MM.1S (cell line): ENCODE measurements at regions not wholly inside any gene's neighbourhood (a gene's known extent, or its start where the extent isn't known, plus 50 kb on each side); places are given as distances from the start of the nearest gene placed in this dataset.

Experiments
- DNase-seq: peaks from one replicate; pipeline ENCODE4 v3.0.0-alpha.2; 2015
- H2AFZ ChIP-seq: fragments of 300-600 bp; sonication (generic); 2 replicates; pipeline ENCODE4 v1.6.0; 2016; ENCODE audit warnings: antibody characterized with exemption, low read length
- H3F3A ChIP-seq: fragments of 300-600 bp; sonication (generic); 2 replicates; pipeline ENCODE4 v1.6.1; 2016; ENCODE audit warnings: mild to moderate bottlenecking, antibody characterized with exemption, low read length, moderate library complexity, mixed read lengths; ENCODE audit not compliant: insufficient read depth
- H3K27ac ChIP-seq: fragments of 300-600 bp; sonication (generic); 2 replicates; pipeline ENCODE4 v1.5.1; 2016; ENCODE audit warnings: mild to moderate bottlenecking, low read length
- H3K27me3 ChIP-seq: fragments of 300-600 bp; sonication (generic); replicated peaks from 2 replicates; pipeline ENCODE4 v1.6.0; 2016; ENCODE audit warnings: low read length; ENCODE audit not compliant: insufficient read depth
- H3K36me3 ChIP-seq: fragments of 300-600 bp; sonication (generic); replicated peaks from 2 replicates; pipeline ENCODE4 v1.6.1; 2016; ENCODE audit warnings: mild to moderate bottlenecking, low read length, mixed read lengths; ENCODE audit not compliant: insufficient read depth
- H3K4me1 ChIP-seq: fragments of 300-600 bp; sonication (generic); 2 replicates; pipeline ENCODE4 v1.6.1; 2016; ENCODE audit warnings: low read length, mixed read lengths
- H3K4me2 ChIP-seq: fragments of 300-600 bp; sonication (generic); 2 replicates; pipeline ENCODE4 v1.6.0; 2016; ENCODE audit warnings: low read depth, low read length
- H3K4me3 ChIP-seq: fragments of 300-600 bp; sonication (generic); 2 replicates; pipeline ENCODE4 v1.5.1; 2016; ENCODE audit warnings: low read length, mixed read lengths
- H3K79me2 ChIP-seq: fragments of 300-600 bp; sonication (generic); 2 replicates; pipeline ENCODE4 v1.6.1; 2016; ENCODE audit warnings: mixed run types, low read length, mixed read lengths
- H3K9ac ChIP-seq: fragments of 300-600 bp; sonication (generic); 2 replicates; pipeline ENCODE4 v1.6.1; 2016; ENCODE audit warnings: low read length, mixed read lengths
- H3K9me2 ChIP-seq: fragments of 300-600 bp; sonication (generic); replicated peaks from 2 replicates; pipeline ENCODE4 v1.6.1; 2016; ENCODE audit warnings: mild to moderate bottlenecking, low read length, mixed read lengths; ENCODE audit not compliant: insufficient read depth
- H3K9me3 ChIP-seq: fragments of 300-600 bp; sonication (generic); replicated peaks from 2 replicates; pipeline ENCODE4 v1.6.1; 2016; ENCODE audit warnings: mild to moderate bottlenecking, low read length, mixed read lengths; ENCODE audit not compliant: insufficient read depth
- H4K20me1 ChIP-seq: fragments of 300-600 bp; sonication (generic); 2 replicates; pipeline ENCODE4 v1.6.1; 2016; ENCODE audit warnings: mild to moderate bottlenecking, low read length, moderate library complexity, mixed read lengths; ENCODE audit not compliant: insufficient read depth
- CTCF ChIP-seq: fragments of 300-600 bp; sonication (generic); IDR thresholded peaks from 2 replicates; pipeline ENCODE4 v1.5.1; 2016; ENCODE audit warnings: antibody characterized with exemption, low read length, mixed read lengths
- EZH2 ChIP-seq: fragments of 300-600 bp; sonication (generic); optimal IDR thresholded peaks from 2 replicates; pipeline ENCODE3; 2017; ENCODE audit warnings: low read depth, mild to moderate bottlenecking, antibody characterized with exemption, low read length, mixed read lengths
- EZH2phosphoT487 ChIP-seq: fragments of 300-600 bp; sonication (generic); IDR thresholded peaks from 2 replicates; pipeline ENCODE4 v1.6.1; 2018; ENCODE audit warnings: antibody characterized with exemption, low read length

DNA sequence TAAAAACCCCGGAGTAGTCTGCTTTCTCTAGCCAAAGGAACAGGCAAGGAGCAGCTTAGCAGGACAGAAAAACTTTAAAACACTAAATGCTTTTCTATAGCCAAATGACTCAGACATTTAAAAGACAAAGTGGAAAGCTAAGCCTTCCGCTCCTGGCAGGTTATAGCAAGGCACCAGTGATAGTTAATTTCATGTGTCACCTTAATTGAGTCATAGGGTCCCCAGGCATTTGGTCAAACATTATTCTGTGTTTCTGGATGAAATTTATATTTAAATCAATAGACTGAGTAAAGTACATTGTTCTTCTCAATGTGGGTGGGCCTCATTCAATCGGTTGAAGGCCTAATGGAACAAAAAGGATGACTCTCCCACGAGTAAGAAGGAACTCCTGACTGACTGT lies 885.7 kb upstream of the ADGRL3 start:
- no peaks in the 10 kb centered on the region for H3K79me2 ChIP-seq
- no peak overlapping the region for H3K27ac ChIP-seq
- no peaks in the 10 kb centered on the region for H3K4me1 ChIP-seq
- no peak overlapping the region for H3K4me2 ChIP-seq
- no peaks in the 10 kb centered on the region for H3K9me3 ChIP-seq
- no peak for DNase-seq
- H3K9me2 ChIP-seq: no peaks in the 10 kb centered on the region
- H3K27me3 ChIP-seq: no peaks in the 10 kb centered on the region
- no peak overlapping the region for H3K9ac ChIP-seq
- no peak for TF ChIP-seq CTCF
- no peak for TF ChIP-seq EZH2
- TF ChIP-seq EZH2phosphoT487: no peak
- H3F3A ChIP-seq: no peaks in the 10 kb centered on the region
- H3K4me3 ChIP-seq: no peak overlapping the region
- no peaks in the 10 kb centered on the region for H4K20me1 ChIP-seq
- H2AFZ ChIP-seq: no peak overlapping the region
- H3K36me3 ChIP-seq: no peaks in the 10 kb centered on the region

- DNase-seq: peak; percentile 69
- Histone ChIP-seq H3K9ac (no peak overlapping the region), H3K4me3 (no peak overlapping the region), H3K4me1 (no peaks in the 10 kb centered on the region), H3F3A (no peaks in the 10 kb centered on the region), H3K27me3 (no peaks in the 10 kb centered on the region), H3K9me3 (no peaks in the 10 kb centered on the region), H3K36me3 (no peaks in the 10 kb centered on the region), H3K9me2 (no peaks in the 10 kb centered on the region), H3K79me2 (no peaks in the 10 kb centered on the region), H3K4me2 (peak overlapping the region; percentile 5; the same call in 1 of the 2 replicates), H3K27ac (peak overlapping the region; percentile 17; the same call in 1 of the 2 replicates), H4K20me1 (no peaks in the 10 kb centered on the region), H2AFZ (0 out of 2 replicates have a peak overlapping the region, but pooled peaks have one; percentile 10)
- no peak for TF ChIP-seq EZH2
- no peak for TF ChIP-seq CTCF
- no peak for TF ChIP-seq EZH2phosphoT487
These were observed 884.5 kb upstream of the ADGRL3 start for GRCh38 chr4:60315586-60315985.

DNA sequence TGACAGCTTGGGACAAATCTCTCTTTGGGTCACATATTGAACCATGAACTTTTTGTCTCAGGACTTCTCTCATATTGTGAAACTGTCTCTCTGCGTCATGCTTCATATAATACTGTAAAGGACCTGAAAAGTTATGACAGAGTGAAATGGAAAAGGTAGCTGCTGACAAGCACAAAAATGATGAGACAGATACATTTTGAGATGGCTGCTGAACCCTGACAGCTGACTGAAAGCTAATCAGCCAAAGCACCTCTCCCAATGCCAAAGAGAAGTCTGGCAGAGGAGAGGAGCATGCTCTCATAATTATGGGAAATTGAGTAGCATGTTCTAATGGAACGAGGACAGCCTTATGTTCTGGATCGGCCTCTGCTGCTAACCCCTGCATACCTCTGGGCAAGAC lies 873.4 kb upstream of the ADGRL3 start:
- Histone ChIP-seq H3K9me2 (no peaks in the 10 kb centered on the region), H3K9ac (no peak overlapping the region), H3K4me1 (no peaks in the 10 kb centered on the region), H4K20me1 (no peaks in the 10 kb centered on the region), H3K27ac (no peak overlapping the region), H3K4me3 (no peak overlapping the region), H3K27me3 (no peaks in the 10 kb centered on the region), H3K36me3 (no peaks in the 10 kb centered on the region), H3K4me2 (no peak overlapping the region), H2AFZ (no peak overlapping the region), H3K9me3 (no peaks in the 10 kb centered on the region), H3K79me2 (no peaks in the 10 kb centered on the region), H3F3A (no peaks in the 10 kb centered on the region)
- TF ChIP-seq EZH2phosphoT487: no peak
- TF ChIP-seq EZH2: no peak
- TF ChIP-seq CTCF: no peak
- DNase-seq: no peak
